Stimulated activated CD4-positive, alpha-beta T cell treated with anti-CD3 and anti-CD28 coated beads, Interleukin-15, amount 100 ng/mL, for 48 hours (primary cell): ENCODE measurements at regions not wholly inside any gene's neighbourhood (a gene's known extent, or its start where the extent isn't known, plus 50 kb on each side); places are given as distances from the start of the nearest gene placed in this dataset.
"Not testable (repeated sequence)": the region's sequence is repeated elsewhere in the genome, so short reads cannot be mapped to it uniquely, and the experiment has no call there.

Experiments
- DNase-seq, 2 donors: peaks; one replicate each; pipeline ENCODE4 v3.0.0-alpha.2; 2020; ENCODE audit warnings: low read depth in 2 of 2

DNA sequence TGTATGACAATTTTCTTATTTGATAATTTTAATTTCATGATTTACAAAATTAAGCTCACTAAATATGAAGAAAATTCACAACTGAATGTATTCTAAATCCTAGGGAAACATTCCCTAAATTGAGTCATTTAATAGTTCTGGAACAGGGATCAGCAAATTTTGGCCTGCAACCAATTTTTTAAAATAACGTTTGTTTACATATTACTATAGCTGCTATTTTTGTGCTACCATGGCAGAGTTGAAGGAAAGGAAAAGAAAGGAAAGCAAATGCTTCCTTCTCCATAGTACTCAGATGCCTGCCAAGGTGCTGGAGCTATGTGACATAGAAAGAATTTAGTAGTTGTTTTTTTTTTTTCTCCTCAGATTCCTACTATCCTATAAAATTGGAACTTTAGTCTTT lies 1307.7 kb upstream of the LRRTM3 start:
- DNase-seq: no peak

DNA sequence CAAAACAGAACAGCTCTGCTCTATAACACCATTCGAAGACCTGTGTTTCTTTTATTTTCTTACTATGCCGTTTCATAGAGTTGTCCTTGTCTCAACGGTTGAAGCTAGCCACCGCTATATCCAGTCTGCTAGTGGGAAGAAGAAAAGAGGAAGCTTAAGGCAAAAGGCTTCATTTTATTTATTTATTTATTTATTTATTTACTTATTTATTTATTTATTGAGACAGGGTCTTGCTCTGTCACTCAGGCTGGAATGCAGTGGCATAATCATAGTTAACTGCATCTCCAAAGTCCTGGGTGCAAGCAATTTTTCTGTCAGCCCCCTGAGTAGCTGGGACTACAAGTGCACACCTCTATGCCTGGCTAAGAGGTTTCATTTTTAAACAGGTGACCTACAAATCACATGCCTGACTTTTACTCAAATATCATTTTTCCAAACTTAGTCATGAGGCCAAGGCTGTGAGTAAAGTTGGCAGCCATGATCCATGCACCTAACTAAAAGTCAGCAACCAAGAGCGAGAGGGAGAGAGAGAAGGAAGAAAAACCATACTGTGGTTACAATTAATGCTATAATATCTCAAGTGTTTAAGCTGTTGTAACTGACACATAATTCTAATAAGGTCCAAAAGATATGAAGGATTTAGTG lies 1305.3 kb upstream of the LRRTM3 start:
- no peak for DNase-seq

DNA sequence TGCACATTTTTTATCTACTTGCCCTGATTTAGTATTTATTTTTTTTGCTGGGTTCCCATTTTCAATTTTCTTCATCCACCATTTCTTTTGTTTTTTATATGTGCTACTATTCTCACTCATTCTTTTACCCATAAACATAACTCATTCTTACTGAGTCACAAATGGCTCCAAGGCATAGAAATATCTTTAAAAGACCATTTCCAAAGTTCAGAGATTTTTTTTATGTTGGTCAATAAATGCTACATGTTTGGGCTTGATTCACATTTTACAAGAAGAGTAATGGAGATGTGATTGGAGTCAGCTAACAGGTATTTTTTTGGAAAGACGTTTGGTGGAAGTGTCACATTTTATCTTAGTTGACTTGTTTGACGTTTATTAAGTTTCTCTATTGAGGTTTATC lies 1303.2 kb upstream of the LRRTM3 start:
- DNase-seq: no peak

DNA sequence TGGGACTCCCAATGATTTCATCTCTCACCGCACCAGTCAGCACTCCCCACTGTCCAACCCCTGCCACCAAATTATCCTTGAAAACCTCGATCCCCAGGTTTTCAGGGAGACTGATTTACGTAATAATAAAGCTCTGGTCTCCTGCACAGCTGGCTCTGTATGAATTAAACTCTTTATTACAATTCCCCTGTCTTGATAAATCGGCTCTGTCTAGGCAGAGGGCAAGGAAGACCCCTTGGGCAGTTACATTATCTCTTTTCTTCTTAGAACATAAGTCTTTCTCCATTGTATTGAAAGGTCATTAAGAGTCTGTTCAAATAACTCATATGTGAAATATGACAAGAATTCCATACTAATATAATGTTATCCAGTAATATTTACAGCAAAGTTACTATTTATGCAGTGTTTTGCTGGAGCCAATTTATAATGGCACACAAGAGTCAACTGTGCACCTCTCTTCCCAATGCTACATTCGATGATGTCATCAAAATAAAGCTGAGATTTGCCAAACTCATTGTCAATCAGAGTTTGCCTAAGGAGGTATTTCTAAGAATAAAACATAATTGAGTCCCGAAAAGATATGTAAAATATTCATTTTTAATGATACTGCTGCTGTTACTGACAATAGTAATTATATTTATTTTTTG lies 1297.2 kb upstream of the LRRTM3 start:
- DNase-seq: no peak

DNA sequence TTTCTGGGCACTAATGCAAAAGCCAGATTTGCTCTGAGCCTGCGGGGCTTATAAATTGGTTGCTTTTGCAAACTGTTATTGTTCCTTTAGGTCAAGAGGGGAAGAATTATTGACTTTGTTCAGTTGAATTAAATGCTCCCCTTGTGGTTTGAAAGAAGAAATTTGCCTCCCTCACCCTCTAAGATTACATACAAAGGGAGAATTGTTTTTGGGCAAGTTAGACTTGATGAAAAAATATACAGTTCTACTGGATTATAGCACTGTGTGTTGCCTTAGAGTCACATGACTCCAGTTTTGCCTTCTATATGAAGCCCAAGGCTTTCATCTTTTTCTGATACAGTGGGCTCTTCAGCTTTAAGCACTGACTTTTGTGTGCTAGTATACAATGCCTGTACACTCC lies 1265.8 kb upstream of the LRRTM3 start:
- no peak for DNase-seq

DNA sequence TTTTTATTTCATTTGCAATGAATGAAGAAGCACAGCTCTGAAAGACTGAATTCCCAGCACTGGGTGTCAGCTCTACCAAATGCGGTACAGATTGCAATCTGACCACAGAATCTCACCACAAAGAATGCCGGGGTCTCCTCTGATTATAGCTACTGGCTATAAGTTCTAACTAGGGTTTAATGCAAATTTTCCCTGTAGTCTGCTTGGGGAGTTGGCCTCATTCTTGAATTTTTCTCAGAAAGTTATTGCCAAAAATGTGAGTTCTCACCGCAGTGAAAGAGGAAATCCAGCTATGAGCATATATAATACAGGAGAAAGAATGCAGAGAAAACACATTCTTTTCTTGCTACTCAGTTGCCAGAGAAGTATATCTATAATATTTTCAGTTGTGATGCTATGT lies 1255.7 kb upstream of the LRRTM3 start:
- DNase-seq: no peak

DNA sequence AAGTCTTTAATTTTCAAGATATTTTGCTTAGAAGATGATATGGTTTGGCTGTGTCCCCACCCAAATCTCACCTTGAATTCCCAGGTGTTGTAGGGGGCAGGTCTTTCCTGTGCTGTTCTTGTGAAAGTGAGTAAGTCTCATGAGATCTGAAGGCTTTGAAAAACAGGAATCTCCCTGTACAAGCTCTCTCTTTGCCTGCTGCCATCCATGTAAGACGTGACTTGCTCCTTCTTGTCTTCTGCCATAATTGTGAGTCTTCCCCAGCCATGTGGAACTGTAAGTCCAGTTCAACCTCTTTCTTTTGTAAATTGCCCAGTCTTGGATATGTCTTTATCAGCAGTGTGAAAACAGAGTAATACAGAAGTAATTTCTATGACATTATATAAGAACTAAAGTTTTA lies 1255.2 kb upstream of the LRRTM3 start:
- DNase-seq: not testable (repeated sequence)

DNA sequence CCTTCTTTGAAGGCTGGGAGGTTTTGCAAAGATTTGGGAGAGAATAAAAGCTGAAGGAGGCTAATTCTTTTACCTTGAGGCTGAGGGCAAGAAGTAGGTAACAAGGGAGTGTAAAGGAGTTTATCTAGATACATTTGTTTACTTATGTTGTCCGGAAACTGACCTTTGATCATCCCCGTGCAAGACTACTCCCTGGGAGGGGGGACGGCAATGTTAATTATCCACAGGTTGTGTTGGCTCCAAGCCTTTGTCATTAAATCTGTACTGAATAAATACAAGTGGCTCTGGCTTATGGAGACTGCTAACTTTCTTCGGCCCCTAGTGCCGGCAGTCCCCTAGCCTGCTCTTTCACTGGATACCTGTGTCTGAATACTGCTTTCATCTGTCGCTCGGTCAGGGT lies 1250.6 kb upstream of the LRRTM3 start:
- no peak for DNase-seq

DNA sequence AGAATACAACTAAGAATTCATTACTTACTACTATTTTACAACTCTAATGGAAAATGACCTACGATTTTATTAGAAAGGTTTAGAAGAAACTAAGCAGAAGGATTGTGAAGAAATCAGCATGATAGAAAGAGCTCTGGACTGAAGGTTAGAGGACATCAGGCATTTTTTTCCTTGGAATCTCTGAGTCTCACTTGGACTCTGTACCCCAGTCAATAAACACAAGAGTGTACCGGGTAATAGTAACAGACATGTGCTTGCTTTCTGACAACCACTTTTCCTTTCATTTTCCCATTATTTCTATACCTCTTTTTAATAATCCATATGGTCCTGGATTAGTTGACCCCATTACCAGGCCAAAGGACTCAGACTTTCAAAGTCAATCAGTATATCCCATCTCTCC lies 1240.9 kb upstream of the LRRTM3 start:
- DNase-seq: no peak

DNA sequence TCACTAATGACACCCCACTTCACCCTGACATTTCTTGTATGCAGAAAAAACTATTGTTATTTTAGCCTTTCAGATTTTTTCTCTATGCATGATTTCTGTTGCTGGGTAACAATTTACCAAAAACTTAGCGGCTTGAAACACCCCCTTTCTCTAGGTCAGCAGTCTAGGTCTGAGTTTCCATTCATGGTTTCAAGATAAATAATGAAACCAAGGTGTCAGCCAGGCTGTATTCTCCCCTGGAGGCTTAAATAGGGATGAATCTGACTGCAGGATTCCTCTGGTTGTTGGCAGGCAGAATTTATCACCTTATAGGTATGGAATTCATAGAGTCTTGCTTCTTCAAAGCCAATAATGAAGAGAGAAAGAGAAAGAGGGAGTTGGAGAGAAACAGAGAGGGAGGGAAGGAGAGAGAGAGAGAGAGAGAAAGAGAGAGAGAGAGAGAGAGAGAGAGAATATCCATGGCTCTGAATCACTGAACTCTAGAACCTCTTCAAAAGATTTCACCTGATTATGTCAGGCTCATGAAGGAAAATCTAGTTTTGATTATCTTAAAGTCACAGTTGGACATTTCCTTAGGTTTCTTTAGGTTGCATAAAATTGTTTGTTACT lies 1224.6 kb upstream of the LRRTM3 start:
- DNase-seq: no peak

DNA sequence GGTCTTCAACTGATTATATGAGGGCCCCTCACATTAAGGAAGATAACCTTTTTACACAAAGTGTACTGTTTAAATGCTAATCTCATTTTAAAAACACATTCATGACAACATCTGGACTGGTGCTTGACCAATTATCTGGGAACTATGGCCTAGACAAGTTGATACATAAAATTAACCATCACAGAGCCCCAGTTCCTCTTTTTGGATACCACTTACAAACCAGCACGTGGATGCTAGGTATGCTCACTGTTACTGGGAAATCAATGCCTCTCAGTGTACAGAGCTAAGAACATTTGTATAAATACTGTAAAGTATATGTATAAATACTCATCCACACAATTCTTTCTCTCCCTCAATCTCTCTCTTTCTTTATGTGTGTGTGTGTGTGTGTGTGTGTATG lies 1217.8 kb upstream of the LRRTM3 start:
- no peak for DNase-seq

DNA sequence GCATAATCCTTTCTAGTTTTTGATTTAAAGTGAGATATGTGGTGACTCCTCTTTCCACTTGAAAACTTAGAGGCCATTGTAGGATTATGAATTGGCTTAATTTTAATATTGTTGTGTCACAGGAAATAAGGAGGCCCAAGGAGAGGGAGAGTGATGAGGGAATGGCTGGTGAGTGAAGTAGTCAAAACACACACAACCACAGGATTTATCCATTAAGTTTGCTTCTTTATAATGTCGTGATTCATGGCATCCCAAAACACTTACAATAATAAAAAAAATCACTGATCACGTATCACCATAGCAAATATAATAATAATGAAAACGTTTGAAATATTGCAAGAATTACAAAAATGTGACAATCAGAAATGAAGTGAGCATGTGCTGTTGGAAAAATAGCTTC lies 1215.5 kb upstream of the LRRTM3 start:
- no peak for DNase-seq

DNA sequence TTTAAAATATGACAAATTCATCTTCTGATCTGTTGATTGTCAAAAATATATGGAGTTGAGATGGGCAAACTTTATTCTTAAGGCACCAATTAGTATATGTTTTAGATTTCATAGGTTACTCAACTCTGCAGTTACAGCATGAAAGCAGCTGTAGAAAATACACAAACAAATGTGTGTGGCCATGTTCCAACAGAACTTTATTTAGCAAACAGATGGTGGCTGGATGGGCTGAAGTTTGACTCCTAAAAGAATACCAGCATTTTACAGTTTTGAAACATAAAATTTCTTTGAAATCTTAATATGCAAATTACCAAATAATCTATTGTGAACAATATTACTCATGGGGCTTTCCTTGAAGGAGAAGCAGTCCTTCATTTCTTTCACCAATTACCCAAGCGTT lies 1206.0 kb upstream of the LRRTM3 start:
- DNase-seq: no peak

DNA sequence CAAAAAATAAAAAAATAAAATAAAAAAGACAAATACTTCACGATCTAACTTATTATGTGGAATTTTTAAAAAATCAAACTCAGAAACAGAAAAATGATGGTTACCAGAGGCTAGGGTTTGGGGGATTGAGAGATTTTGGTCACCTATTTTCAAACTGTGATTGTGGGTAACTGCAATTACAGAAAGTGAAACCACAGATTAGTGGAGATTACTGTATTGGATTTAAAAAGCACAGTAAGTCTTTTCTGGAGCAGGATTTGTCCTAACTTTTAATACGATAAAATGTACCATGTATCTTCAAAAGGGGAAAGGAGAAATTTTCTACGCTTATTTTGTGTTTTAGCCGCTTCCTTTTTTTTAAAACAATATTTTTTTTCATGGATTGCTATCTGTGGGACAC lies 1204.9 kb upstream of the LRRTM3 start:
- no peak for DNase-seq

DNA sequence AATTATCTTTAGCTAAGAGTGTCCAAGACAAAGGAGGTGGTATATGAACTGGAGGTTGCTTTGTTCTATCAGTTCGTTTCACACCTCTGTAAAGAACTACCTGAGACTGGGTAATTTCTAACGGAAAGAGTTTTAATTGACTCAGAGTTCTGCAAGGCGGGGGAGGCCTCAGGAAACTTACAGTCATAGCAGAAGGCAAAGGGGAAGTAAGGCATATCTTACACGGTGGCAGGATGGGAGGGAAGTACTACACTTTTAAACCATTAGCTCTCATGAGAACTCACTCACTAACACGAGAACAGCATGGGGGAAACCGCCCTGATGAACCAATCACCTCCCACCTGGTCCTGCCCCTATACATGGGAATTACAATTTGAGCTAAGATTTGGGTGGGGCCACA lies 1202.3 kb upstream of the LRRTM3 start:
- no peak for DNase-seq

DNA sequence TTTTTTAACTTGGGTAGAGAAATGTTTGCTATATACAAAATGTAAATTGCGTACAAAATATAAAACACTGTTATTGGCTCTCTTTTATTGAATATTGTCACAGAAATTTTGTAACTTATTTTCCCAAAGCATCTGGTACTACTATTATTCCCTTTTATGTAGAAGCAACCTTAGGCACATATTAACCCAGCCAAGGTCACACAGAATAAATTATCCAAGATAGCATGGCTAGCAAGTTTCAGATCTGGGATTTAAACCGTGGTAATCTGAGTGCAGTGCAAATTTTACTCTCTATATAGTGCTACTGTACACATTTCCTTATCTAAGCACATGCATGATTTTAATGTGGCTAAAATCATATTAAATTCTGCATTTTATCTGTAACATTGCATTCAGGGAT lies 1190.5 kb upstream of the LRRTM3 start:
- DNase-seq: no peak

DNA sequence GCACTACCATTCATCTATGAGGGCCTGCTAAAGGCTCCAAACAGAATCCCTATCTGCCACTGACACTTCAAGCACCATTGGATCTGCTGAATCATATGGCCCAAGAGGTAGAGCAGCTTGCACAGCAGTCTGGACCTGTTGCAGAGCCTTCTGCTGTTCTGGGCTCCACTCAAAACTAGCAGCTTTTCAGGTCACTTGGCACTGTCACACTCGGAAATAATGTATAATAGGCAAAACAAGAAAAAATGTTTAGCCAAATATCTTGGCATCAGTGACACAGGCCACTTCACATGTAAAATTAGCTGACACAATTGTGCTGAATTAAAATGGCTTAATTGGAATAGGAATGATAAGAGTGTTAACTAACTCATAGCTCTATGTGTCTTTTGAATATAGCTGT lies 1182.9 kb upstream of the LRRTM3 start:
- no peak for DNase-seq

DNA sequence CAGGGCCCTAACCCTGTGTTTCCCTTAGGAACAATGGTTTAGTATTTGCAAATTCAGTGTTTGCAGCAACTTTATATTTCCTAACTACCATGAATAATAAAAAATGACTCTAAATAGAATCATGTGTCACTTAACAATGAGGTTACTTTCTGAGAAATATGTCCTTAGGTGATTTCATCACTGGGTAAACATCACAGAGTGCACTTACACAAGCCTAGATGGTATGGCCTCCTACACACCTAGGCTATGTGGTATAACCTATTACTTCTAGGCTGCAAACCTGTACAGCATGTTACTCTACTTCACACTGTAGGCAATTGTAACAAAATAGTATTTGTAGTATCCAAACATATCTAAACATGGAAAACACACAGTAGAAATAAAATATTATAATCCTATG lies 1174.6 kb upstream of the LRRTM3 start:
- no peak for DNase-seq

DNA sequence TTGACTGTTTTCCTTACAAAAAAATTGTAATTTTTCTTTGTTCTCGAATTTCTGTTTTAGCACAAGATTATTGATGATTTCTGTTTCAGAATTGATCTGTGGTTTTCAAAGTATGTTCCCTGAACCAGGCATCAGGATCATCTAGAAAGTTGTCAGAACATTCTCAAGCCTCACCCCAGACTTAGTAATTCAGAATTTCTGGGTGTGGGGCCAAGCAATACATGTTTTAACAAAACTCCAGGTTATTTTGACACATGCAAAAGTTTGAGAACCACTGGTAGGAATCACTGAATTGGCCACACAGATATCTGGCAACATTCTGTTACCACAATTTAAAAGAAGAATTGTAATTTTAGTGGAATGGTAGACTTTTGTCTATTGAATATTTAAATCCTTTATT lies 1173.9 kb upstream of the LRRTM3 start:
- DNase-seq: no peak

DNA sequence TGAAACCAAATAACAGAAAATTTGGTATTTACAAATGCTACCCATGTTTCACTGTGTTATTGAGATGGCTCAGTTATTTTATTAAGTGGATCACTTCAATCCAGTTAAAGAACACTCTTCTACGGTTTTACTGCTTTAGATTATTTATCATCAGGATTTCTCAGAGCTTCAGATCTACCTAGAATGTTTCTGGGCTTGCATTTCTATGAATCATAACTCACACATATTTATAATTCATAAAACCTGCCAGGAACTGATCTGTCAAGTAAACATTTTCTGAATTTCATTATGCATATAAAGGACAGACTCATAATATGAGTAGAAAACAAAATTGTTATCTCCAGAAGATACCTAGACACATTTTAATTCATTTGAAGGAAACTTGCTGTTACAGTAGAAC lies 1172.3 kb upstream of the LRRTM3 start:
- no peak for DNase-seq

DNA sequence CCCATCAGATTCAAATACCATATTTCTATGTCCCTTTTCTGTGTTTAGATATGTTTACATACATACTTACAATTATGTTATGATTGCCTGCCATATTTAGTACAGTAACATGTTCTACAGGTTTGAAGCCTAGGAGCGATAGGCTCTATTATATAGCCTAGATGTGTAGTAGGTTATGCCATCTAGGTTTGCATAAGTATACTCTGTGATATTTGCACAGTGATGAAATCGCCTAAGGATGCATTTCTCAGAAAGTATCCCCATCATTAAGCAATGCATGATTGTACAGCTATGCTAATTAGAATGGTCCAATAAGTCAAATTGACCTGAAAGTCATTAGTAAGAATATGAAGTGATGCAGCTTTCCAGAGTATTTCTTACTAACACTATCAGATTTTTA lies 1171.7 kb upstream of the LRRTM3 start:
- no peak for DNase-seq

DNA sequence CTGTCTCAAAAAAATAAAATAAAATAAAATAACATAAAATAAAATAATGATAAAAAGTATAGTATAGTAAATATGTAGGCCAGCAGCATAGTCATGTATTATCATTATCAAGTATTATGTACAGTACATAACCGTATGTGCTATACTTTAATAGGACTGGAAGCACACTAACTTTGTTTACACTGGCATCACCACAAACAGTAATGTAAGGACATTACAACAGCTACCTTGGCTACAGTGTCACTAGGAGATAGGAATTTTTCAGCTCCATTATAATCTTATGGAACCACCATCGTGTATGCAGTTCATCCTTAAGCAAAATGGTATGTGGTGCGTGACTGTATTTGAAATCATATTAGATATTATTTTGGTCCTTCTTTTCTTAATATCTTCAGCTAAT lies 1163.5 kb upstream of the LRRTM3 start:
- DNase-seq: no peak

DNA sequence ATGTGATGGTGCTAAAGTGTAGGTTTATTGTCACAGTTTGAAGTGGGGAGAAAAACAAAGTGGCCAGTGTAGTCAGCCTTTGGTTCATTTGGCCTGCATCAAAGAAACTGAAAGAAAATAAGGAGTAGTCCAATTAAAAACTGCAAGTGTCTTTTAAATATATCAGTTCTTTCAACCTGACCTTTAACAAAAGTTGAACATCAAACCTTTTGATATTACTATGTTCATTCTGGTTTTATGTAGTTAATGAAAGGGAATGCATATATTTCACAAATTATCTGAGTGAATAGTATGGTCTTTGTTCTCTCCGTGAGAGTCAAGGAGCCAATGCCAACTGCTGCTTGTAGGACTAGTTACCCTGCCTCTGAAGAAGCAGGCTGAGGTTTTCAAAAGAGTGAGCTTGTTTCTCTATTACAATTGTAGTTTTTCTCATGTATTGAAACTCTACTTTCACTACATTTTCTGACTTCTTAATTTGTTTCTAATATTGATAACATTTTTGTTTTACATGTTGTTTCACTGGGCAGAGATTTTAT lies 1160.8 kb upstream of the LRRTM3 start:
- DNase-seq: no peak
